ENCODE measurements at regions not wholly inside any gene's neighbourhood (a gene's known extent, or its start where the extent isn't known, plus 50 kb on each side); places are given as distances from the start of the nearest gene placed in this dataset.

- H3K4me3 ChIP-seq (ENCODE audit: insufficient read depth in 1 of 2, low read depth in 1 of 2, low read length in 2 of 2): peak overlapping the region in 1 of 2 experiments; percentile 51
- no peak overlapping the region for H4K8ac ChIP-seq (ENCODE audit: low read length)
- H3K4ac ChIP-seq (ENCODE audit: low read depth in 1 of 2, low read length in 2 of 2): no peak overlapping the region
- H3K79me1 ChIP-seq (replicated peaks; ENCODE audit: low read length, poor library complexity, severe bottlenecking): no peaks in the 10 kb centered on the region
- H2BK12ac ChIP-seq (ENCODE audit: low read length in 2 of 2): no peak overlapping the region
- H3K4me1 ChIP-seq (ENCODE audit: control insufficient read depth, insufficient read depth, low read depth, low read length): no peaks in the 10 kb centered on the region
- no peak overlapping the region for H3K14ac ChIP-seq (ENCODE audit: low read length in 2 of 2)
- no peak overlapping the region for H3K4me2 ChIP-seq (ENCODE audit: low read length, poor library complexity, severe bottlenecking)
- WGBS: 74% methylated on average over 13 of the region's 13 CpGs
- no peak for DNase-seq
- H2BK120ac ChIP-seq (ENCODE audit: low read depth, low read length): no peak overlapping the region
- no peak overlapping the region for H3K18ac ChIP-seq (ENCODE audit: low read depth in 1 of 2, low read length in 2 of 2)
- H3K36me3 ChIP-seq (ENCODE audit: control insufficient read depth in 1 of 2, insufficient read depth in 2 of 2, low read depth in 1 of 2, low read length in 2 of 2): no peaks in the 10 kb centered on the region
- H3K27ac ChIP-seq (ENCODE audit: low read length, poor library complexity, severe bottlenecking): no peak overlapping the region
- H3K9ac ChIP-seq (ENCODE audit: low read length): peak overlapping the region; percentile 21
- H4K91ac ChIP-seq (ENCODE audit: low read length): no peak overlapping the region
- H3K23ac ChIP-seq (ENCODE audit: low read length in 2 of 2): no peak overlapping the region
- H2BK15ac ChIP-seq (ENCODE audit: low read depth, poor library complexity, severe bottlenecking): no peak overlapping the region
- H3K27me3 ChIP-seq (ENCODE audit: control insufficient read depth in 1 of 2, insufficient read depth in 1 of 2, low read length in 2 of 2): peaks cover 4 to 26% of the 10 kb centered on the region in 2 experiments
- H2AK5ac ChIP-seq (ENCODE audit: low read length, severe bottlenecking): no peak overlapping the region
- peaks cover 4% of the 10 kb centered on the region for H3K9me3 ChIP-seq (ENCODE audit: control insufficient read depth, low read length)
- H2BK5ac ChIP-seq (ENCODE audit: low read depth, low read length, poor library complexity, severe bottlenecking): no peak overlapping the region
- no peak overlapping the region for H2AFZ ChIP-seq (ENCODE audit: low read depth, low read length)
These were observed 105.5 kb upstream of the FAM204A start for GRCh38 chr10:118447478-118448270.

- Histone ChIP-seq H2BK15ac (ENCODE audit: low read depth, poor library complexity, severe bottlenecking) (no peak overlapping the region), H4K8ac (ENCODE audit: low read length) (no peak overlapping the region), H3K4me3 (ENCODE audit: insufficient read depth in 1 of 2, low read depth in 1 of 2, low read length in 2 of 2) (no peak overlapping the region), H3K9ac (ENCODE audit: low read length) (no peak overlapping the region), H2AK5ac (ENCODE audit: low read length, severe bottlenecking) (no peak overlapping the region), H3K4me1 (ENCODE audit: control insufficient read depth, insufficient read depth, low read depth, low read length) (no peaks in the 10 kb centered on the region), H3K27me3 (ENCODE audit: control insufficient read depth in 1 of 2, insufficient read depth in 1 of 2, low read length in 2 of 2) (peaks cover 4 to 21% of the 10 kb centered on the region in 2 experiments), H3K79me1 (replicated peaks; ENCODE audit: low read length, poor library complexity, severe bottlenecking) (no peaks in the 10 kb centered on the region), H2BK5ac (ENCODE audit: low read depth, low read length, poor library complexity, severe bottlenecking) (no peak overlapping the region), H3K18ac (ENCODE audit: low read depth in 1 of 2, low read length in 2 of 2) (no peak overlapping the region), H2AFZ (ENCODE audit: low read depth, low read length) (no peak overlapping the region), H3K9me3 (ENCODE audit: control insufficient read depth, low read length) (no peaks in the 10 kb centered on the region), H3K14ac (ENCODE audit: low read length in 2 of 2) (no peak overlapping the region), H3K4ac (ENCODE audit: low read depth in 1 of 2, low read length in 2 of 2) (no peak overlapping the region), H3K36me3 (ENCODE audit: control insufficient read depth in 1 of 2, insufficient read depth in 2 of 2, low read depth in 1 of 2, low read length in 2 of 2) (no peaks in the 10 kb centered on the region), H3K23ac (ENCODE audit: low read length in 2 of 2) (no peak overlapping the region), H4K91ac (ENCODE audit: low read length) (no peak overlapping the region), H2BK12ac (ENCODE audit: low read length in 2 of 2) (no peak overlapping the region), H3K27ac (ENCODE audit: low read length, poor library complexity, severe bottlenecking) (no peak overlapping the region), H3K4me2 (ENCODE audit: low read length, poor library complexity, severe bottlenecking) (no peak overlapping the region), H2BK120ac (ENCODE audit: low read depth, low read length) (no peak overlapping the region)
- WGBS: 48% methylated on average over 1 of the region's 1 CpG
- DNase-seq: no peak
These were observed 103.4 kb upstream of the FAM204A start for GRCh38 chr10:118445535-118445934.

- no peaks in the 10 kb centered on the region for H3K36me3 ChIP-seq (ENCODE audit: control insufficient read depth in 1 of 2, insufficient read depth in 2 of 2, low read depth in 1 of 2, low read length in 2 of 2)
These were observed 101.9 kb upstream of the FAM204A start for GRCh38 chr10:118444069-118444468.

GRCh38 chr10:118442032-118442431 is 99.9 kb upstream of the FAM204A start:
- no peak overlapping the region for H2BK12ac ChIP-seq (ENCODE audit: low read length in 2 of 2)
- no peak overlapping the region for H3K4ac ChIP-seq (ENCODE audit: low read depth in 1 of 2, low read length in 2 of 2)
- no peak overlapping the region for H3K14ac ChIP-seq (ENCODE audit: low read length in 2 of 2)
- H3K23ac ChIP-seq (ENCODE audit: low read length in 2 of 2): no peak overlapping the region
- no peak overlapping the region for H2BK5ac ChIP-seq (ENCODE audit: low read depth, low read length, poor library complexity, severe bottlenecking)
- H3K27me3 ChIP-seq (ENCODE audit: control insufficient read depth in 1 of 2, insufficient read depth in 1 of 2, low read length in 2 of 2): peaks cover 0 to 14% of the 10 kb centered on the region in 2 experiments
- H3K9me3 ChIP-seq (ENCODE audit: control insufficient read depth, low read length): no peaks in the 10 kb centered on the region
- no peak overlapping the region for H2BK120ac ChIP-seq (ENCODE audit: low read depth, low read length)
- no peaks in the 10 kb centered on the region for H3K79me1 ChIP-seq (replicated peaks; ENCODE audit: low read length, poor library complexity, severe bottlenecking)
- H2AK5ac ChIP-seq (ENCODE audit: low read length, severe bottlenecking): no peak overlapping the region
- no peak overlapping the region for H3K4me3 ChIP-seq (ENCODE audit: insufficient read depth in 1 of 2, low read depth in 1 of 2, low read length in 2 of 2)
- no peaks in the 10 kb centered on the region for H3K36me3 ChIP-seq (ENCODE audit: control insufficient read depth in 1 of 2, insufficient read depth in 2 of 2, low read depth in 1 of 2, low read length in 2 of 2)
- no peak overlapping the region for H3K9ac ChIP-seq (ENCODE audit: low read length)
- no peak overlapping the region for H3K4me2 ChIP-seq (ENCODE audit: low read length, poor library complexity, severe bottlenecking)
- no peak overlapping the region for H4K91ac ChIP-seq (ENCODE audit: low read length)
- WGBS: 73% methylated on average over 2 of the region's 3 CpGs
- no peak overlapping the region for H2BK15ac ChIP-seq (ENCODE audit: low read depth, poor library complexity, severe bottlenecking)
- H3K27ac ChIP-seq (ENCODE audit: low read length, poor library complexity, severe bottlenecking): no peak overlapping the region
- H3K4me1 ChIP-seq (ENCODE audit: control insufficient read depth, insufficient read depth, low read depth, low read length): no peaks in the 10 kb centered on the region
- no peak overlapping the region for H4K8ac ChIP-seq (ENCODE audit: low read length)
- no peak overlapping the region for H3K18ac ChIP-seq (ENCODE audit: low read depth in 1 of 2, low read length in 2 of 2)
- no peak overlapping the region for H2AFZ ChIP-seq (ENCODE audit: low read depth, low read length)
- DNase-seq: no peak

More at GRCh38 chr10:118444069-118444468, 101.9 kb upstream of the FAM204A start:
- H2BK120ac ChIP-seq (ENCODE audit: low read depth, low read length): no peak overlapping the region
- H3K4me3 ChIP-seq (ENCODE audit: insufficient read depth in 1 of 2, low read depth in 1 of 2, low read length in 2 of 2): no peak overlapping the region
- no peak overlapping the region for H3K23ac ChIP-seq (ENCODE audit: low read length in 2 of 2)
- no peak overlapping the region for H2AFZ ChIP-seq (ENCODE audit: low read depth, low read length)
- no peak overlapping the region for H4K91ac ChIP-seq (ENCODE audit: low read length)
- no peak overlapping the region for H2BK15ac ChIP-seq (ENCODE audit: low read depth, poor library complexity, severe bottlenecking)
- H3K79me1 ChIP-seq (replicated peaks; ENCODE audit: low read length, poor library complexity, severe bottlenecking): no peaks in the 10 kb centered on the region
- H3K4ac ChIP-seq (ENCODE audit: low read depth in 1 of 2, low read length in 2 of 2): no peak overlapping the region
- H2BK12ac ChIP-seq (ENCODE audit: low read length in 2 of 2): no peak overlapping the region
- no peak overlapping the region for H3K4me2 ChIP-seq (ENCODE audit: low read length, poor library complexity, severe bottlenecking)
- H3K14ac ChIP-seq (ENCODE audit: low read length in 2 of 2): no peak overlapping the region
- no peaks in the 10 kb centered on the region for H3K4me1 ChIP-seq (ENCODE audit: control insufficient read depth, insufficient read depth, low read depth, low read length)
- no peak overlapping the region for H3K27ac ChIP-seq (ENCODE audit: low read length, poor library complexity, severe bottlenecking)
- peaks cover 4 to 13% of the 10 kb centered on the region in 2 experiments for H3K27me3 ChIP-seq (ENCODE audit: control insufficient read depth in 1 of 2, insufficient read depth in 1 of 2, low read length in 2 of 2)
- no peak for DNase-seq
- no peak overlapping the region for H2AK5ac ChIP-seq (ENCODE audit: low read length, severe bottlenecking)
- no peak overlapping the region for H4K8ac ChIP-seq (ENCODE audit: low read length)
- no peaks in the 10 kb centered on the region for H3K9me3 ChIP-seq (ENCODE audit: control insufficient read depth, low read length)
- H3K9ac ChIP-seq (ENCODE audit: low read length): no peak overlapping the region
- H3K18ac ChIP-seq (ENCODE audit: low read depth in 1 of 2, low read length in 2 of 2): no peak overlapping the region
- 71% methylated on average over 2 of the region's 2 CpGs for WGBS
- no peak overlapping the region for H2BK5ac ChIP-seq (ENCODE audit: low read depth, low read length, poor library complexity, severe bottlenecking)
